GM12864 (cell line): ENCODE measurements at regions not wholly inside any gene's neighbourhood (a gene's known extent, or its start where the extent isn't known, plus 50 kb on each side); places are given as distances from the start of the nearest gene placed in this dataset.

ENCODE experiments used
- DNase-seq: peaks from one replicate; pipeline ENCODE4 v3.0.0-alpha.2; 2011; ENCODE audit warnings: low read depth
- H3K4me3 ChIP-seq: 2 replicates; pipeline ENCODE4 v1.5.1; 2011; ENCODE audit warnings: mild to moderate bottlenecking, low read depth, low read length, control low read depth
- CTCF ChIP-seq: IDR thresholded peaks from 2 replicates; pipeline ENCODE4 v1.5.1; 2011; ENCODE audit warnings: low read depth, mild to moderate bottlenecking, moderate library complexity, low read length, control low read depth, inconsistent platforms; ENCODE audit errors: missing control alignments

- no peak for TF ChIP-seq CTCF
- no peak overlapping the region for H3K4me3 ChIP-seq
- no peak for DNase-seq
These were observed 694.1 kb downstream of the TYW1 start for GRCh38 chr7:67690700-67691099.

GRCh38 chr7:67692425-67692824, 695.8 kb downstream of the TYW1 start:
- no peak for TF ChIP-seq CTCF
- DNase-seq, result no peak

GRCh38 chr7:67696124-67696523, 699.5 kb downstream of the TYW1 start:
- DNase-seq, result no peak
- no peak for TF ChIP-seq CTCF
- H3K4me3 ChIP-seq, result no peak overlapping the region

More at GRCh38 chr7:67692425-67692824, 695.8 kb downstream of the TYW1 start:
- H3K4me3 ChIP-seq, result no peak overlapping the region

- H3K4me3 ChIP-seq, result no peak overlapping the region
- no peak for DNase-seq
- no peak for TF ChIP-seq CTCF
These were observed 700.2 kb downstream of the TYW1 start for GRCh38 chr7:67696878-67697277.

- no peak for DNase-seq
- no peak for TF ChIP-seq CTCF
These were observed 701.7 kb downstream of the TYW1 start for GRCh38 chr7:67698354-67698753.

GRCh38 chr7:67705850-67706249, 709.2 kb downstream of the TYW1 start:
- H3K4me3 ChIP-seq, result no peak overlapping the region
- TF ChIP-seq CTCF, result no peak
- no peak for DNase-seq

More at GRCh38 chr7:67698354-67698753, 701.7 kb downstream of the TYW1 start:
- H3K4me3 ChIP-seq, result no peak overlapping the region

GRCh38 chr7:67711706-67712105, 715.1 kb downstream of the TYW1 start:
- no peak for TF ChIP-seq CTCF
- H3K4me3 ChIP-seq, result no peak overlapping the region
- DNase-seq, result no peak
